ENCODE measurements at regions not wholly inside any gene's neighbourhood (a gene's known extent, or its start where the extent isn't known, plus 50 kb on each side); places are given as distances from the start of the nearest gene placed in this dataset.

GRCh38 chr6:84441456-84441855 is 214.0 kb upstream of the CEP162 start:
- TF ChIP-seq CTCF (IDR thresholded peaks at IDR 0.05) (no peak), EZH2phosphoT487 (IDR thresholded peaks at IDR 0.05) (no peak)

All from neural progenitor cell (in vitro differentiated cells).